ENCODE measurements at regions not wholly inside any gene's neighbourhood (a gene's known extent, or its start where the extent isn't known, plus 50 kb on each side); places are given as distances from the start of the nearest gene placed in this dataset.

DNA sequence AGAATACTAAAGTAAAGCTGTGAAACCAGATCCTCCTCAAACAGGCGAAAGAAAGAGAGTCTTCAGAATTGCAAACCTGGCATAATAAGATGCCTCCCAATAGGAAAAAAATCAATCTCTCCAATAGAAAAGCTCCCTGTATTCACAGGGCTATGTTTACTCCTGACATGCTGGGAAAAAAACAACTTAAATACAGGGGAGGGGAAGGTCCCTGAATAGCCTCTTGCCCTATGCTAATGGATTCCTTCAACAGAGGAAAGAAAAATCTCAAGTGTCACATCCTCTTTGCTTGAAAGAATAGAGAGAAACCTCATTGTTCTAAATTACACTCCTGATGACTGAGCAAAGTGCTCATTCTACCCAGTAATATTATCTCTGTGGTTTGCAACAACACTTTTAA lies 1271.1 kb upstream of the PRR20A start:
- TF ChIP-seq CTCF (conservative IDR thresholded peaks at IDR 0.05 in 1 of 2, IDR thresholded peaks at IDR 0.05 in 1 of 2; ENCODE audit: low read depth in 1 of 2, low read length in 2 of 2): no peak
- no peak for TF ChIP-seq EZH2 (IDR thresholded peaks at IDR 0.05; ENCODE audit: low read length, missing control alignments)
